ENCODE measurements at regions not wholly inside any gene's neighbourhood (a gene's known extent, or its start where the extent isn't known, plus 50 kb on each side); places are given as distances from the start of the nearest gene placed in this dataset.

- no peaks in the 10 kb centered on the region for H3K9me3 ChIP-seq (ENCODE audit: insufficient read depth, low read length)
- no peaks in the 10 kb centered on the region for H3K27me3 ChIP-seq (ENCODE audit: low read length)
- no peaks in the 10 kb centered on the region for H4K20me1 ChIP-seq (ENCODE audit: low read depth, low read length)
- no peak overlapping the region for H3K27ac ChIP-seq (ENCODE audit: low read depth, low read length)
- no peaks in the 10 kb centered on the region for H3F3A ChIP-seq (ENCODE audit: insufficient read depth)
- H3K79me2 ChIP-seq (ENCODE audit: insufficient read depth, low read length): no peaks in the 10 kb centered on the region
- H2AFZ ChIP-seq (ENCODE audit: low read depth, low read length, severe bottlenecking): no peak overlapping the region
- no peaks in the 10 kb centered on the region for H3K9me2 ChIP-seq (replicated peaks; ENCODE audit: insufficient read depth, low read length)
- no peak overlapping the region for H3K9ac ChIP-seq (ENCODE audit: low read length)
- H3K36me3 ChIP-seq (ENCODE audit: low read length): no peaks in the 10 kb centered on the region
- no peak overlapping the region for H3K4me3 ChIP-seq (ENCODE audit: insufficient read depth, low read length, poor library complexity, severe bottlenecking)
- TF ChIP-seq CTCF (IDR thresholded peaks at IDR 0.05; ENCODE audit: insufficient read depth, low read length, poor library complexity, severe bottlenecking): no peak
- no peak for TF ChIP-seq EZH2phosphoT487 (conservative IDR thresholded peaks at IDR 0.05; ENCODE audit: low read length)
- H3K4me2 ChIP-seq (ENCODE audit: low read depth, low read length, poor library complexity, severe bottlenecking): no peak overlapping the region
Observed at GRCh38 chr7:35991511-35992232, 161.4 kb upstream of the EEPD1 start.

GRCh38 chr7:35992436-35992835 lies 160.6 kb upstream of the EEPD1 start:
- H3K9ac ChIP-seq (ENCODE audit: low read length): no peak overlapping the region

GRCh38 chr7:35993113-35993512 lies 159.9 kb upstream of the EEPD1 start:
- H2AFZ ChIP-seq (ENCODE audit: low read depth, low read length, severe bottlenecking): no peak overlapping the region

More at GRCh38 chr7:35992436-35992835, 160.6 kb upstream of the EEPD1 start:
- TF ChIP-seq EZH2phosphoT487 (conservative IDR thresholded peaks at IDR 0.05; ENCODE audit: low read length) (no peak), CTCF (IDR thresholded peaks at IDR 0.05; ENCODE audit: insufficient read depth, low read length, poor library complexity, severe bottlenecking) (no peak)
- Histone ChIP-seq H3K36me3 (ENCODE audit: low read length) (no peaks in the 10 kb centered on the region), H4K20me1 (ENCODE audit: low read depth, low read length) (no peaks in the 10 kb centered on the region), H3K9me3 (ENCODE audit: insufficient read depth, low read length) (no peaks in the 10 kb centered on the region), H3K79me2 (ENCODE audit: insufficient read depth, low read length) (no peaks in the 10 kb centered on the region), H3K4me3 (ENCODE audit: insufficient read depth, low read length, poor library complexity, severe bottlenecking) (no peak overlapping the region), H2AFZ (ENCODE audit: low read depth, low read length, severe bottlenecking) (no peak overlapping the region), H3K9me2 (replicated peaks; ENCODE audit: insufficient read depth, low read length) (no peaks in the 10 kb centered on the region), H3K27ac (ENCODE audit: low read depth, low read length) (no peak overlapping the region), H3K4me2 (ENCODE audit: low read depth, low read length, poor library complexity, severe bottlenecking) (no peak overlapping the region), H3F3A (ENCODE audit: insufficient read depth) (no peaks in the 10 kb centered on the region), H3K27me3 (ENCODE audit: low read length) (no peaks in the 10 kb centered on the region)

More at GRCh38 chr7:35993113-35993512, 159.9 kb upstream of the EEPD1 start:
- H3K9ac ChIP-seq (ENCODE audit: low read length): no peak overlapping the region
- no peaks in the 10 kb centered on the region for H3K9me3 ChIP-seq (ENCODE audit: insufficient read depth, low read length)
- H3K9me2 ChIP-seq (replicated peaks; ENCODE audit: insufficient read depth, low read length): no peaks in the 10 kb centered on the region
- no peak overlapping the region for H3K4me2 ChIP-seq (ENCODE audit: low read depth, low read length, poor library complexity, severe bottlenecking)
- no peak overlapping the region for H3K4me3 ChIP-seq (ENCODE audit: insufficient read depth, low read length, poor library complexity, severe bottlenecking)
- H3K27ac ChIP-seq (ENCODE audit: low read depth, low read length): no peak overlapping the region
- H3K79me2 ChIP-seq (ENCODE audit: insufficient read depth, low read length): no peaks in the 10 kb centered on the region
- H4K20me1 ChIP-seq (ENCODE audit: low read depth, low read length): no peaks in the 10 kb centered on the region
- no peaks in the 10 kb centered on the region for H3K27me3 ChIP-seq (ENCODE audit: low read length)
- H3F3A ChIP-seq (ENCODE audit: insufficient read depth): no peaks in the 10 kb centered on the region
- H3K36me3 ChIP-seq (ENCODE audit: low read length): no peaks in the 10 kb centered on the region
- TF ChIP-seq EZH2phosphoT487 (conservative IDR thresholded peaks at IDR 0.05; ENCODE audit: low read length) (no peak), CTCF (IDR thresholded peaks at IDR 0.05; ENCODE audit: insufficient read depth, low read length, poor library complexity, severe bottlenecking) (no peak)

Data from SU-DHL-6 (cell line).